GM19395 (cell line): ENCODE measurements at regions not wholly inside any gene's neighbourhood (a gene's known extent, or its start where the extent isn't known, plus 50 kb on each side); places are given as distances from the start of the nearest gene placed in this dataset.
A peak's percentile ranks its signal among the peaks of the same experiment; 100 is the strongest.

ENCODE experiments used
- ATAC-seq: cut with Tn5 transposase; IDR thresholded peaks from one replicate; pipeline ENCODE4 v1.9.1; 2021; ENCODE audit warnings: mild to moderate bottlenecking, moderate library complexity; ENCODE audit not compliant: unreplicated experiment

DNA sequence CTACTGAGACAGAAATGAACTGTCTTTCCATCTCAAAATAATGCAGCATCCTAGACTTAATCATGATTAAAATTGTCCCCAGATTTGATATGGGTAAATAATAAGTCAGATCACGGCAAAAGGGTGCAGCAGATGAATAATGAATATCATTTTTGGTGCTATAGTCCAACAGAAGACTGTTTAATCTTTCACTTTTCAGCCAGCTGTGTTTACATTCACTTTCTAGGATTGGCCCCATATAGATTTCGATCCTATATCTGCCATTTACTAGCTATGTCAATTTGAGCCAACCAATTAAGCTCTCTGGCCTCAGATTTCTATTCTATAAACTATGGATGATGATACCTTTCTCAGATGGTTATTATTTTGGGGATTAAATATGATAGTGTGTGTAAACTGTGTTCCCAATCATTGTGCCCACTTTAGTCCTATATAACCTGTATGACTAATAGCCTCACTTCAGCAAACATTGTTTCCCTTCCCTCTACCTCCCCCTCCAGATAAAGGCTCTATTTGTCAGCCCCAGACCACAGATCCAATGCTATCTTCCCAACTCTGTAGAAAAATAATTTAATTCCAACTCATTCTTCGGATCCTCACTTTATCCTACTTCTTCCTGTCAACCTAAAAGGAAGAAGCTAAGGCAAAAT lies 53.6 kb upstream of the NT5E start:
- ATAC-seq: no peak

DNA sequence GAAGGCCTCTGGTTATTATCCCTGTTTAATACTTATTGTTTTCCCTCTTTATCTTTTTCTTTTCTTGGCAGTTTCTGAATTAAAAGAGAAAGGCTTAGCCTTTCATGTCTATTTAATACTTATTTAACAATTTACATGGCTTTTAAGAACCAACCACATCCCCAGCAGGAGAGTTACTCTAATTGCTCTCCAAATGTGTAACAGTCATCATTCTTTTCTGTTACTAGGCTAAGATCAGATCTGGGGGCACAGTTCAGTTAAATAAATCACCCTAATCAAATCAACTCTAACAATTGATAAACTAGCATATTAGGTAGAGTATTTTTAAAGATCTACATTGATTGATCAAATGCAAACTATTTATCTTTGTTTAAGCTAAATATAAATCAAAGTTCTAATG lies 54.1 kb upstream of the NT5E start:
- no peak for ATAC-seq

DNA sequence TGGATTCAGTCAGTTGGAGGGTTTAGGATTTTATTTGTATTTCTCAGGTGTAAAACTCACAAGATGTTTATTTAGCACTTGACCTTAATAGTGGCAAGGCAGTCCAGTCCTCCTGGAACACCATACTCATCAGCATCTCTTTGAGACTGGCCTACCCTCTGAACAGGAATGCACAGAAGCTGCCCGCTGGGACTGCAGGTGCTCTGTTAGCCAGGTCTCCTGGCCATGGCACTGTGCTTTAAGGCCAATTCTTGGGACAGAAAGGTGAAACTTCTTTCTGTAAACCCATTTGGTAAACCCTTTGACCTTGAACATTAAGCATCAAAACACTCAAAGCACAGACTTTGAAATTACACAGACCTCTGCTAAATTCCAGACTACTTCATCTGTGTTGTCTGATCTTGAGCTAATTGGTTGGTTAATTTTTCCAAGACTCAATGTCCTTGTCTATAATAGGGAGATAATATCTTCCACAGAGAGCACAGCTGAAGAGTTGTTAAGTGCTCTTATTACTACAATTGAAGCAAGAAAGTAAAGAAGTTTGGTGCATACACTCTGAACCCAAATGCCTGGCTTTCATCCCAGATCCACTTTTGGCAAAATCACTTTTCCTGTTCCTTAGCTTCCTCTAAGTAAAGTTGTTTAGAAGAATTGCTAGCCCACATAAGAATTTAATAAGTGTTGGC lies 54.9 kb upstream of the NT5E start:
- ATAC-seq: no peak

DNA sequence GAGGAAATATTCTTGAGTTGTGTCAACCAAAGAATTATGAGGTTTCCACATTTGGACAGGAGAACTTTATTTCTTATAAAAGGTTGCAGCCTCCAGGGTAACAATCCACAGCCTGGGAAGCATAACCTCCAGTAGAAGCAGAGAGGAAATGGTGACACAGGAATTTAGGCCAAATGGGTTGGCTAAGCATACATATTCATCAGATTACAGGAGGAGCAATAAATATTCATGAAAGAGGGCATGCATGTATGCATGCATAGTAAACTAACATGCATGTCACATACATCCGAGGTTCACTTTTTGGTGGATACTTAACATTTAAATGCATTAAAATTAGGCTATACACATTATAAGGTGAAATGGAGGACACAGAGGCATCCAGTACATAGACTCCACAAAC lies 55.7 kb upstream of the NT5E start:
- ATAC-seq: no peak

DNA sequence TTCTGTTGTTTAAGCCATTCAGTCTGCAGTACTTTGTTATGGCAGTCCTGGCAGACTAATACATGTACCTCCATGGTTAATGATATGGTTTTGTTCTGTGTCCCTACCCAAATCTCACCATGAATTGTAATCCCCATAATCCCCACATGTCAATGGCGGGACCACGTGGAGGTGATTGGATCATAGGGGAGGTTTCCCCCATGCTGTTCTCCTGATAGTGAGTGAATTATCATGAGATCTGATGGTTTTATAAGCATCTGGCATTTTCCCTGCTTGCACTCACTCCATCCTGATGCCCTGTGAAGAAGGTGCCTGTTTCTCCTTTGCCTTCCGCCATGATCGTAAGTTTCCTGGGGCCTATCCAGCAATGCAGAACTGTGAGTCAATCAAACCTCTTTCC lies 57.5 kb upstream of the NT5E start:
- ATAC-seq: no peak

DNA sequence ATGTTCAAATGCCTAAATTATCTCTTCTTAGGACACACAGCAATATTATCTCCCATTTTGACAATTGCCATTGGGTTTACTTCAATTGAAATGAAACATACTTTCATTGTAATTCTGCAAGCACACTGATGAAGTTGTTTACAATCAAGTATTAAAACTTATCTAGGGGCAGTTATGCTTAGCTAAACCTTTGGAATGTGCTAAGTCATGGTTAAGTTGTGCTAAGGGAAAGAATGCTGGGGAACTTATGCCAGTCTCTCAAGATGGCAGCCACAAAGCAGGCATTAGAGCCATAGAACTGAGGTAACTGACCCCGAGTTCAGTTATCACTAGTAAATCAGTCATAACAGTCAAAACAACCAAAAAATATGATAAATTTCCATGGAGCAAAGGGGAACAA lies 59.1 kb upstream of the NT5E start:
- ATAC-seq: no peak

DNA sequence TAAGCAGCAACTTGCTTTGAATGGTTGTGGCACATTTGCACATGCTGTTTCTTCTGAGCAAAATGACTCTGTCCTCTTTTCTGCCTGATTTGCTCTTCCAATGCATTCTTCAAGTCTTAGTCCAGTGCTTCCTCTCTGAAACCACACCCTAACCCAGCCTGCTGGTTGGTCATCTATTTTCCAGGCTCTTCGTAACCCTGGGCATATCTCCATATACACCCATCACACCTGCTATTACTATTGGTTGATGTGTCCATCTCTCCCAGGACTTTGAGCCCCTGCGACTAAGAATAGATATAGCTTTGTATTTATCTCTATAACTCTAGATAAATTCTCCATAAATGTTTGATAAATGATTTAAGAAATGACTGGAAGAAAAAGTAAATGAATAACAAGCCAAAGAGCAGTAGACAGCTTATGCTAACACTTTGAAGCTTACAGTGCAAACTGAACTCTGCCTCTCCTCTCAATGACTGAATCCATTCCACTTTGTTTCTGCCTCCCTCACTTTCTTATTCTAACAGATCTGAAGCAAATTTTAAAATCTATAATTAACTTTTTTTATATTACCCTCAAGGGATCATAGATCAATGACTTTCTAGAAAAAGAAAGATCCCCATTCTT lies 59.7 kb upstream of the NT5E start:
- ATAC-seq: no peak

DNA sequence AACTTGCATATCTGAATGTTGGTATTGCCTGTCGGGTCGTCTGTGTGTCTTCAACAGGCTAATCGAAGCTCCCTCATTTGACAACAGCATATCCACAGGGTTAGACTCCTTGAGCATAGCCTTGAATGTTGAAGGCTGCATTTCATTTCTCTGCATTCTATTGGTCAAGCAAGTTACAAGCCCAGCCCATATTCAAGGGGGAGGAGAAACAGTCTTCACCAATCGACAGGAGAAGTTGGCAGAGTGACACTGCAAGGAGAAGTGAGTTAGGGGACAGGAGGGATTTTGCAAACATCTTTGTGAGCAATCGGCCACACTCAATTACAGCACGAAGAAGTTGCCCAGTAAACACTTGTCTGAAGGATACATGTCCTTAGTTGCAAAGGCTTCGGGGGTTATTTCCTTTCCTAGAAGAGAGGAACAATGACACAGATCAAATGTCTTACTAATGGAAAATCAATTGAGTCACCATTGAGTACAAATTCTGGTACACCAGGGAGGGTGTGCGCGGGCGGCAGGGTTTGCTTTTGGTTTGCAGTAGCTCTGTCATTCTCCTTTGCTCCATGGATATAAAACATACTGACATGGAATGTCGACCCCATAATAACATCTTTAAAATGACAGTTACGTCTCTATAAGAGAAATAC lies 60.6 kb upstream of the NT5E start:
- ATAC-seq: no peak

DNA sequence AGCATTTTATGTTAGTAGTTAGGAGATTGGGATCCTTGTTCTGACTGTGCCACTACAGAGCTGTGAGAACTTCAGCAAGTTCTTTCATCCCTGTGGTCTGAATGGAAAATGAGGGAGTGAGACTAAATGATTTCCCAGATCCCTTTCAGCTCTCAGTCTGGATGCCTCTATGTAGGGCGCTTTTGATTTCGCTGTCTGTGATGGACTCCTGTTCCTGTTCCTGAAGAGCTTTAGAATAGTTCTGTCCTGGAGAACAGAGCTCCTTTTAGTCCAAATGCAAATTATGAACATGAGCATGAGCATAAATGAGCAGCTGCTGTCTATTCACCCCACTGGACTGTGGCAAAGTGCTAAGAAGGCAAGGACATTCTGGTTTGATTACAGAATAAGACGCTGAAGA lies 61.4 kb upstream of the NT5E start:
- no peak for ATAC-seq

DNA sequence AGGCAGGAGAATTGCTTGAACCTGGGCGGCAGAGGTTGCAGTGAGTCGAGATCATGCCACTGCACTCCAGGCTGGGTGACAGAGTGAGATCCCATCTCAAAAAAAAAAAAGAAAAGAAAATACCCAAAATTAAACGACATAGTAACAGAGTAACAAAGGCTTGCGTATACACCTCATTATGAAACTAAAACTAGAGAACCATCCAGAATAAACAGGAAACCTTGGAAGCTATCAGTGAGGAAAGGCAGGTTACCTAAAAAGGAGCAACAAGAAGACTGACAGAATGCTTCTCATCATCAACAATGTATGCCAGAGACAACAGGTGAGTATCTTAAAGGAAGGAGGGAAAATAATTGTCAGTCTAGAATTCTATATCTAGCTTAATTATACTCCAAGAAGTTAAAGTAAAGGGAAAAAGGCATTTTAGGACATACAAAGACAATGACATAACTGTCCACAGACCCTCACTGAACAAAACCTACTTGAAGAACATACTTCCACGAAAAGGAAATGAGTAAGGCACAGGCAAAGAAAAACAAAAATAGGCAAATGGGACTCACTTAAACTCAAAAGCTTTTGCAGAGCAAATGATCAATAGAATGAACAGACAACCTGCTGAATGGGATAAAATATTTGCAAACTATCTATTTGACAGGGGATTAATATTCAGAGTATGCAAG lies 64.1 kb upstream of the NT5E start:
- no peak for ATAC-seq

DNA sequence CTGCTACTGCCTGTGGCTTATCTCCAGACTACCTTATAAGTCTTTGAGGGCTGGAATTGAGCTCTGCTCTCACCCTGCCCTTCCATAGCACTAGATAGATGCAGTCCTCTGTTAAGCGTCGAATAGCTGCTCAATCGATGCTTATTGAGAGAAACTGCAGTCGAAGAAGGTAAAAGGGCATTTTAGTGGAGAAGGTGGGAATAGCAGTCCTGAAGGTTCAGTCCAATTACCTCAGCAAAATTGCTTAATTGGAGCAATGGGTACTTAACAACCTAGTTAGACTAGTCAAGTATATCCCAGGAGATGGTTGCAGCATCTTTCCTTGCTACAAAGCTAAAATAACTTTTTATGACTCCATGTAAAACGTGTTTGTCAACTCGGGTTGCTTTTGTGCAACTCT lies 66.8 kb upstream of the NT5E start:
- ATAC-seq: no peak

DNA sequence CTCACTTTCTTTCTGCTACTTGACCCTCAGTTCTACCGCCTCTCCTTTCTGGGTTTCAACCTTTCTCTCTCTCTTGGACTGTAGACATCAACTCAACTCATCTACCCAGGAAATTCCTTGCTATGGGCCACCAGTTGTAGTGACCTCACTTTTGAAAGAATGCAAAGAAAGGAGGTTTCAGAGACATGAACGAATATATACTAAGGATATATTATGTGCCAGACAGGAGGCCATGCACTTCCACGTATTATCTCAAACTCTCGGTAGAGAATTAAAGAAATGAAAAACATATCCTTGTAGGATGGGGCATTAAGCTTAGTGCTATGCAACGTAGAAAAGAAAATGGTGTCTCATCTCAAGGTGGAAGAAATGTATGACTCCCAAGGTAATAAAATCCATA lies 67.3 kb upstream of the NT5E start:
- no peak for ATAC-seq

DNA sequence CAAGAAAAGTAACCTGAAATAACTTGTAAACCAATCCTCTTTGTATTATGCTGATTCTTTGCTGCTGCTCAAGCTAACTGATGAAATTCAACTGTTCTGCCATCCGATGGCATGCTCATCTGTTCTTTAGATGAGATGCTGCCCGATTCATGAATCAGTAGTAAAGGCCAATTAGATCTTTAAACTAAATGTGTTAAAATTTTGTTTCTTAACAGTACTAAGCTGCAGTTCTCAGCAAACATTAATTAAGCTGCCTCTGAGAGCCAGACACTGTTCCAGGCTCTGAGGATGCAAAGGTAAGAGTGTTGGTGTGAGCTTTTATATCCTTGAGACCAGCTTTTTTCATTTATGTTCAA lies 77.0 kb upstream of the NT5E start:
- ATAC-seq: no peak

DNA sequence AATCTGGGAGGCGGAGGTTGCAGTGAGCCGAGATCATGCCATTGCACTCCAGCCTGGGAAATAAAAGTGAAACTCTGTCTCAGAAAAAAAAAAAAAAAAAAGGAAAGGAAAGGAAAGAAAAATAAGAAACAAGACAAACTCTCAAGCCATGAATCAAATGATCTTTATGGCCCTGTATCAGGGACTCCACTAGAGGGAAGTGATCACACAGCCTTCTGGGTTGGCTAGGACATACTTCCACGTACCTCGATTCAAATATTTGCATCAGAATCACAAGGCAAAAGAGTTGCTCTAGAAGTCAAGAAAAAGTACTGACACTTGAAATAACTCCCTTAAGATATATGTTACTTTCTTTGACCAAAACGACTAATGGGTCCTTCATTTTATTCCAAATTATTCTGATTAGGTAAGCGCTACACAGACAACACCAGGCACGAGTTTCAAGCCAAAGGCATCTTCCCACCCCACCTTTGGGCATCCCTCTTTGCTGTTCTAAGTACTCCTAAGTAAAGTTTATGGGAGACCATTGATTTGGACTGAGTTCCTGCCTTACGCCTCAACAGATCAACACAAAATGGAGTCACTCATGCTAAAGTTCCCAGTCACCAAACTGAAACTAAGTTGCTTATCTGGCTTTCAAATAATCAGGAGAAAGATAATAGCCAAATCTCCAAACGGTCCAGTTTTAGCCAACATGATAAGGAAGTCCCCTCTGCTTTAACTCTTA lies 77.5 kb upstream of the NT5E start:
- ATAC-seq: no peak

DNA sequence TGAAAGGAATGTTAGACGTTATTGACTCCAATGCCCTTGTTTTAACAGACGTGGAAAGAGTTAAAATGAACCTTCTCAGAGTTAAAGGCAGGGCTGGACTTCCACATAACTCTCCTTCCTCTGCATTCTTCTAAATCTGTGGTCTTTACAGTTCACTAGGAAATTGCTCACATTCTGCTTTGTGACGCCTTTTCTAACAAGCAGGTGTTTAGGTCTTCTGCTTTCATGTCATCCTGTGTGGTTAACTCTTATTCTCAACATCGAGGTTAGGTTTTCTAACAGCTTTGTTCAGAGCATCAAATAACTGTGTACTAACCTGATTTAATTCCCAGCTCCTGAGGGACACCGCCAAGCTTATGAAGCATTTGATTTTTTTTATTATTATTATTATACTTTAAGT lies 81.3 kb upstream of the NT5E start:
- ATAC-seq: peak; percentile 78

DNA sequence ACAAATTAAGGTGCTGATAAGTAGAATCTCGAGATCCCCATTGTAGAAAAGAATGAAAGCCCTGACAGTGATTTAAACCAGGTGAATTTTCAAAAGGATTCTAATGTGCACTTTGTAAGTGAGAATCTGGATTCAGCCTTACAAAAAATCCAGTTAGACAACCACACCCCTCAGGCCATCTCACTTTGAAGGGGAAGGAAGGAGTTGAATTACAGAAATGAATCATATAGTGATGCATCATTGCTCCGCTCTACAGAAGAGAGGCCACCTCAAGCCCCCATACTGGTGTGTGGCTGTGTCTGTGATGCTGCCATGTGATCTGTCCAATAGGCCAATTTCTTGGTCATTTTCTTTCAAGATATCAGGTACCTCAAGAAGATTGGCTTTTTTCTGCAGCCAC lies 85.5 kb upstream of the NT5E start:
- ATAC-seq: no peak

DNA sequence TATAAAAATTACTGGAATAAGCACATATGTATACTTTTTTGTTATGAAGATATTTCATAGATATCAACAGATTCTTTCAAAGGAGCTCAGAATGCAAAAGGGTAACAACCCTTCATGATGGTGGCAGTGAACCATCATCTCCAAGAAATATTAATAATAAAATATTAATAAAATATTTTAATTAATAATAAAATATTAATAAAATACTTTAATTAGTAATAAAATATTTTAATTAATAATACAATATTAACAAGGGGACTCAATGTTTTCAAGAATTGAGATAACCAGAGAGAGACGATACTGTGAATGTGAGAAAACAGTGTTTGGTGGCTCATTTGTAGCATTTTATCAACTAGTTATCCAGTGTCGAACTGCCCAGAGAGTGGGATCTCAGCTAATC lies 86.0 kb upstream of the NT5E start:
- no peak for ATAC-seq

DNA sequence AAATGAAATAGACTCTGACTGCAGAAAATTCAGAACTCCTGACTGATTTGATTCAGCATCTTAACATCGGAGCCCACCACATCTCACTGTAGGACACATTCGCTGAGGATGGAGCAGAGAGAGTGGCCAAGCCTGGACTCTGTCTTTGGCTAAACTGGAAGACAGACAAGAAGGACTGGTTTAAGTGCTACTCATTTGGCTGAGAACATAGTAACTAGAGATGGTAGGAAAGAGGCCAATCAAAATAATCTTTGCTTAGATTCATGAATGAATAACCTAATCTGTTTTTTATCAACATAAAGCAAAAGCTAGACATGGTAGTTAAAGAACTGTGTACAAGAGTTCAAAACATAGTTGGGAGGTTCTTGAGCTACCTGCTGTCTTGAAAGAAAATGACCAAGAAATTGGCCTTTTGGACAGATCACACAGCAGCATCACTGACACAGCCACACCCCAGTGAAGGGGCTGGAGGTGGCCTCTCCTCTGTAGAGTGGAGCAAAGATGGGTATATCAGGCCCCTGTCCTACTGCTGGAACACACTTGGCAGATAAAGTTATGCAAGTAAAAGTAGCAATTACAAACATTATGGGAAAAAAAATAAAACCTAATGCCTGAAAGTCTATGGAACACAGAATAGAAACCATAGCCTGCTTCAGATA lies 87.1 kb upstream of the NT5E start:
- ATAC-seq: no peak

DNA sequence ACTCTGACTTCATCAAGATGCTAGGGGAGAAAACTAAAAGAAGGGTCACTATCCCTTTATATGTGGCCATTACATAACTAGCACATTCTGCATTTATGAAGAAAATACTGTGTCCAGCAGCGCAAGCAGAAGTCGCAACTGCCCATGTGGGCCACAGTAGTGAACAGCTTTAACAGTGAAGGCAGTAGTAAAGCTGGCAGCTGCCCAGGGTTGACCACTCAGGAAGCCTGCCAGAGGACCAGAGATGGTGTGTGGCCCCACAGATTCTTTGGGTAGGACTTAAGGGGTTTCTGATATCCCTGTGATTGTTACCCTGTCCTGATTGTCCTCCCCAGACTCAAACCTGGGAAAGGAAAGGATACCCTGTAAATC lies 88.3 kb upstream of the NT5E start:
- ATAC-seq: no peak

DNA sequence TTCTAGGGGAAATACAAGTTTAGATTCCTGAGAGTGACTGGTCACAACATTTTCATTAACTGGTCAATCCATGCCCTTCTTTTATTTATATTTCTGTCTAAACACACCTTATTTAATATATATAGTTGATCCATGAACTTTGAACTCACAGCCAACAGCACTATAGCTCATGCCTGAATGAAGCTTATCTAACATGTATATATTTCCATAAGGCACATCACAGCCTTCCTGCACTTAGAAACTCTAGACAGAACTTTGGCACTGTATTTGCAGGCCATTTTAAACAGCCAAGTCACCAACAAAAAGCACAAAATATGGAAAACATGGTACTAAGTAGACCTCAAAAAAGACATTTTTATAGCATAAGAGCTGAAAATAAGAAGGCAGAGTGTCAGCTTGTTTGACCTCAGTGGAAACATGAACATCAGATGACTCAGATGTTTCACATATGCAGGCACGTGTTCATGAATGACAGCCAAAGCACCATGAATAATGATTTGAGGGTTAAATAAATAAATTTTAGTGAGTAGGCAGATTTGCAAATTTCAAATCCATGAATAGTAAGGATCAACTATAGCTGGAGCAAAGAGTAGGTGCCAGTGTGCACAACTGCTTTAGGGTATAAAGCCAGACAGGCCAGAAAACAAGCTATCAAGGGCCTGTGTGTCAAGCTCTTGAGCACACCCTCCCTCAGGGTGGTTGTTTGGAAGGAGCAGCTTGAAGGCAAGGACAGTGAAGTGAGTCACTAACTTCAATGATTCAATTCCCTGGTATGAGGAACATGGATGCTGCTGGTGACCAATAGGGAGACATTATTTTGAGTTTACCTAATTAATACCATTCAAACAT lies 88.9 kb upstream of the NT5E start:
- peak; percentile 58 for ATAC-seq
